Caco-2 (cell line): ENCODE measurements at regions not wholly inside any gene's neighbourhood (a gene's known extent, or its start where the extent isn't known, plus 50 kb on each side); places are given as distances from the start of the nearest gene placed in this dataset.

Source experiments
- BruUV-seq: library from RNA; stranded (reverse); fragments of 400-500 nt; replicated peaks from 2 replicates; lab custom pipeline; 2021; lab: Mats Ljungman, UMichigan
- CTCF ChIA-PET: fragments of 300-600 bp; sonication (Branson Sonifier 250); formaldehyde crosslinking; loops from one replicate; lab custom pipeline; 2022; ENCODE audit warnings: antibody characterized with exemption; lab: Charles Lee
- POLR2A ChIA-PET: fragments of 300-600 bp; sonication (Branson Sonifier 250); formaldehyde crosslinking; loops from one replicate; lab custom pipeline; 2022; ENCODE audit warnings: antibody characterized with exemption; lab: Charles Lee
- DNase-seq, 2 experiments: peaks; one replicate each; pipeline versions ENCODE4 v3.0.0 to v3.0.0-alpha.2; 2020 to 2022
- H3K27me3 ChIP-seq: replicated peaks from 2 replicates; pipeline ENCODE4 v1.6.0; 2011; ENCODE audit warnings: low read length; ENCODE audit not compliant: control insufficient read depth, insufficient read depth
- H3K36me3 ChIP-seq: 2 replicates; pipeline ENCODE4 v1.5.1; 2011; ENCODE audit warnings: low read length; ENCODE audit not compliant: control insufficient read depth, insufficient read depth
- H3K4me1 ChIP-seq: fragments of 250-450 bp; sonication (Bioruptor Pico); 2 replicates; pipeline ENCODE4 v1.5.1; 2020; ENCODE audit warnings: mild to moderate bottlenecking
- H3K4me3 ChIP-seq: 2 replicates; pipeline ENCODE4 v1.5.1; 2011; ENCODE audit warnings: low read depth, mild to moderate bottlenecking, control low read depth, low read length
- H3K9me3 ChIP-seq: fragments of 250-450 bp; sonication (Bioruptor Pico); 2 replicates; pipeline ENCODE4 v1.5.1; 2020; ENCODE audit warnings: mild to moderate bottlenecking, moderate library complexity
- H3K27ac Mint-ChIP-seq: one replicate; pipeline ENCODE4 v1.8.0; 2022; ENCODE audit warnings: mixed read lengths; ENCODE audit not compliant: unreplicated experiment
- H3K27me3 Mint-ChIP-seq: one replicate; pipeline ENCODE4 v1.8.0; 2022; ENCODE audit warnings: mixed read lengths; ENCODE audit not compliant: insufficient read depth, unreplicated experiment
- H3K36me3 Mint-ChIP-seq: one replicate; pipeline ENCODE4 v1.8.0; 2022; ENCODE audit warnings: mild to moderate bottlenecking, mixed read lengths; ENCODE audit not compliant: insufficient read depth, unreplicated experiment
- H3K4me1 Mint-ChIP-seq: one replicate; pipeline ENCODE4 v1.8.0; 2022; ENCODE audit warnings: low read depth, mixed read lengths; ENCODE audit not compliant: unreplicated experiment
- H3K4me3 Mint-ChIP-seq: one replicate; pipeline ENCODE4 v1.8.0; 2022; ENCODE audit warnings: mild to moderate bottlenecking, moderate library complexity, mixed read lengths; ENCODE audit not compliant: unreplicated experiment
- H3K9me3 Mint-ChIP-seq: one replicate; pipeline ENCODE4 v1.8.0; 2022; ENCODE audit warnings: mixed read lengths; ENCODE audit not compliant: unreplicated experiment
- CTCF ChIP-seq, 2 experiments: fragments of 200-600 bp in 1 of 2; IDR thresholded peaks; 1 replicate in 1 of 2; 2 replicates in 1 of 2; pipeline versions ENCODE4 v1.5.1 to v1.8.0; 2011 to 2022; ENCODE audit warnings: antibody characterized with exemption in 1 of 2, control low read depth in 1 of 2, inconsistent platforms in 1 of 2, low read depth in 1 of 2, low read length in 1 of 2, mild to moderate bottlenecking in 1 of 2, moderate library complexity in 1 of 2; ENCODE audit not compliant: insufficient read depth in 1 of 2, severe bottlenecking in 1 of 2, unreplicated experiment in 1 of 2
- intact Hi-C: fragments of 100-400 bp; cut with micrococcal nuclease; formaldehyde crosslinking; loops from one replicate; pipeline ENCODE4 v1.10.0; 2022; ENCODE audit not compliant: unreplicated experiment

GRCh38 chr2:136611451-136611850, 153.9 kb upstream of the THSD7B start:
- no peaks in the 10 kb centered on the region for H3K36me3 Mint-ChIP-seq
- H3K4me3 ChIP-seq, result no peak overlapping the region
- H3K4me1 Mint-ChIP-seq, result no peaks in the 10 kb centered on the region
- no peaks in the 10 kb centered on the region for H3K27me3 Mint-ChIP-seq
- H3K4me3 Mint-ChIP-seq, result no peak overlapping the region
- no TSS peak for BruUV-seq
- POLR2A ChIA-PET, result no interaction called here
- CTCF ChIA-PET, result no interaction called here
- no peaks in the 10 kb centered on the region for H3K36me3 ChIP-seq
- H3K4me1 ChIP-seq, result no peaks in the 10 kb centered on the region
- intact Hi-C loops, result no loop called here
- no peak for DNase-seq
- no peak overlapping the region for H3K27ac Mint-ChIP-seq
- H3K9me3 Mint-ChIP-seq, result peaks cover 3% of the 10 kb centered on the region
- H3K27me3 ChIP-seq, result no peaks in the 10 kb centered on the region
- no peak for TF ChIP-seq CTCF (IDR thresholded peaks at IDR 0.05; ENCODE audit: insufficient read depth in 1 of 2, low read depth in 1 of 2, low read length in 1 of 2, severe bottlenecking in 1 of 2, unreplicated experiment in 1 of 2)
- no peaks in the 10 kb centered on the region for H3K9me3 ChIP-seq

- Histone ChIP-seq H3K4me1 (no peaks in the 10 kb centered on the region), H3K9me3 (peaks cover under 1% of the 10 kb centered on the region), H3K4me3 (no peak overlapping the region), H3K36me3 (no peaks in the 10 kb centered on the region), H3K27me3 (no peaks in the 10 kb centered on the region)
- BruUV-seq, result no TSS peak
- no peak for TF ChIP-seq CTCF (IDR thresholded peaks at IDR 0.05; ENCODE audit: insufficient read depth in 1 of 2, low read depth in 1 of 2, low read length in 1 of 2, severe bottlenecking in 1 of 2, unreplicated experiment in 1 of 2)
- intact Hi-C loops, result no loop called here
- CTCF ChIA-PET, result no interaction called here
- no peaks in the 10 kb centered on the region for H3K9me3 Mint-ChIP-seq
- POLR2A ChIA-PET, result no interaction called here
- H3K36me3 Mint-ChIP-seq, result no peaks in the 10 kb centered on the region
- peaks cover 4% of the 10 kb centered on the region for H3K27me3 Mint-ChIP-seq
- no peak overlapping the region for H3K27ac Mint-ChIP-seq
- H3K4me1 Mint-ChIP-seq, result no peaks in the 10 kb centered on the region
- DNase-seq, result peak; percentile 43 to 66
- no peak overlapping the region for H3K4me3 Mint-ChIP-seq
Observed at GRCh38 chr2:136582628-136583205, 182.6 kb upstream of the THSD7B start.

GRCh38 chr2:136572335-136572734, 193.0 kb upstream of the THSD7B start:
- Mint-ChIP-seq H3K36me3 (no peaks in the 10 kb centered on the region), H3K27ac (no peak overlapping the region), H3K4me1 (no peaks in the 10 kb centered on the region), H3K4me3 (no peak overlapping the region), H3K9me3 (no peaks in the 10 kb centered on the region), H3K27me3 (no peaks in the 10 kb centered on the region)
- H3K36me3 ChIP-seq, result no peaks in the 10 kb centered on the region
- no peak overlapping the region for H3K4me3 ChIP-seq
- no peak for DNase-seq
- POLR2A ChIA-PET, result no interaction called here
- H3K4me1 ChIP-seq, result no peaks in the 10 kb centered on the region
- CTCF ChIA-PET, result interaction anchor here (0.6 kb wide), 1 partner anchor 1045 kb away, joined by 3 read pairs; no protein-coding TSS in a partner anchor
- intact Hi-C loops, result no loop called here
- no TSS peak for BruUV-seq
- TF ChIP-seq CTCF (IDR thresholded peaks at IDR 0.05; ENCODE audit: insufficient read depth in 1 of 2, low read depth in 1 of 2, low read length in 1 of 2, severe bottlenecking in 1 of 2, unreplicated experiment in 1 of 2), result no peak
- H3K27me3 ChIP-seq, result no peaks in the 10 kb centered on the region
- no peaks in the 10 kb centered on the region for H3K9me3 ChIP-seq
